ENCODE measurements at regions not wholly inside any gene's neighbourhood (a gene's known extent, or its start where the extent isn't known, plus 50 kb on each side); places are given as distances from the start of the nearest gene placed in this dataset.

DNA sequence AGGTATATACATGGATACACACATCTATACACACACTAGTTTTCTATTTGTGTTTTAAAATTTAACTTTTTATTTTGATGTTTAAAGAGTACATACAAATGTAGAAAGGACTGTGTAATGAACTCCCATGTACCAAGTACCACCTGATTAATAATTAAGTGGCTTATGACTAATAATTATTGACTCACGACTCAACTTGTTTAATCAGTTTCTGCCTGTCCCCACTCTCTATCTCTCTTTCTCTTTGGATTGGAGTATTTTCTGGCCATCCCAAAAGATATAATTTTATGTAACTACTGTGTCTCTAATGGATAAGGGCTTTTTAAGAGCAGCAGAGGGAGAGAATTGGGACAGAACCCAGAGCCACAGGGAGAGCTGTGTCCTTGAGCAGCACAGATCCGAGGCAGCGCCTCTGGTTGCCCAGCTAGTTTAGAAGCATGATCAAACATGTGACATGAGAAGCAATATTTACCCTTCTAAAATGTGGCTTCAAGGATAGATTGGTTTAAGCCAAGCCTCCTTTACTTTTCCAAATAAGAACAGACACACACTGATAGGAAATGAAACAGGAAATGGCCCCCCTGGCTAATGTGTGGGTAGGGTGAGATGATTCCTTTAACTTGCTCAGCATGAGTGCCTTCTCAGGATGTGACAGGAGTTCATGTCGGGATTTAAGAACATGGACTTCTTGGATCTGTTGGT lies 81.0 kb downstream of the ERMARD start:
- no peak overlapping the region for H2BK5ac ChIP-seq (ENCODE audit: low read depth, low read length)
- H3K23me2 ChIP-seq (ENCODE audit: low read depth, low read length), result no peaks in the 10 kb centered on the region
- H2BK12ac ChIP-seq (ENCODE audit: low read depth, low read length), result no peak overlapping the region
- H3K18ac ChIP-seq (ENCODE audit: extremely low read depth, low read length), result no peak overlapping the region
- CTCF ChIA-PET (ENCODE audit: partially characterized antibody), result interaction anchor here (0.5 to 6.5 kb wide), 70 partner anchors 10 to 698 kb away, joined by 3 to 85 read pairs (median 4); no protein-coding TSS in a partner anchor
- H3K4me1 ChIP-seq (replicated peaks in 1 of 4; ENCODE audit: control insufficient read depth in 3 of 4, insufficient read depth in 4 of 4, low read length in 3 of 4), result peaks cover 0 to 14% (median 3%) of the 10 kb centered on the region in 4 experiments; a peak in 6 of 7 replicates
- H3K9me3 ChIP-seq (ENCODE audit: insufficient read depth in 2 of 2, low read depth in 1 of 2, low read length in 1 of 2), result no peaks in the 10 kb centered on the region
- H2AK5ac ChIP-seq (ENCODE audit: low read depth, low read length), result no peak overlapping the region
- H4K8ac ChIP-seq (ENCODE audit: extremely low read depth, insufficient read depth, low read length), result no peak overlapping the region
- H3K27me3 ChIP-seq (replicated peaks in 1 of 4; ENCODE audit: control insufficient read depth in 3 of 4, extremely low read depth in 1 of 4, insufficient read depth in 3 of 4, low read length in 3 of 4), result peaks cover 0 to 6% (median 0%) of the 10 kb centered on the region in 4 experiments; a peak in 2 of 7 replicates
- no peak overlapping the region for H2BK20ac ChIP-seq (ENCODE audit: low read length)
- 87% methylated on average over 4 of the region's 4 CpGs; no CpG with 5 or more reads in 1 of the 2 experiments for WGBS, 2 experiments (ENCODE audit: extremely low coverage in 1 of 2, insufficient coverage in 1 of 2, insufficient read length in 1 of 2, insufficient replicate concordance in 2 of 2, low coverage in 1 of 2, low lambda C conversion rate in 2 of 2, missing lambda C conversion rate in 1 of 2)
- H4K20me1 ChIP-seq (replicated peaks in 1 of 2; ENCODE audit: control insufficient read depth in 1 of 2, insufficient read depth in 2 of 2, low read length in 2 of 2), result no peaks in the 10 kb centered on the region
- no peak overlapping the region for H2BK120ac ChIP-seq (replicated peaks; ENCODE audit: low read depth, low read length)
- no peaks in the 10 kb centered on the region for H3K36me3 ChIP-seq (ENCODE audit: control insufficient read depth in 2 of 4, insufficient read depth in 4 of 4, low read length in 3 of 4)
- no peak overlapping the region for H3K4me2 ChIP-seq (ENCODE audit: insufficient read depth in 1 of 2, low read depth in 2 of 2, low read length in 2 of 2)
- DNase-seq (ENCODE audit: low read depth in 1 of 2, low spot score in 2 of 2), result no peak
- no peaks in the 10 kb centered on the region for H3K79me2 ChIP-seq (ENCODE audit: control insufficient read depth in 1 of 2, insufficient read depth in 2 of 2, low read length in 2 of 2)
- no peak overlapping the region for H4K91ac ChIP-seq (replicated peaks; ENCODE audit: insufficient read length, low read length)
- H3K14ac ChIP-seq (ENCODE audit: insufficient read length), result no peak overlapping the region
- no peak overlapping the region for H2AFZ ChIP-seq (ENCODE audit: low read length)
- H3K4me3 ChIP-seq (ENCODE audit: extremely low read depth in 1 of 4, insufficient read depth in 2 of 4, low read depth in 3 of 4, low read length in 4 of 4), result no peak overlapping the region
- no peaks in the 10 kb centered on the region for H3K79me1 ChIP-seq (ENCODE audit: low read depth, low read length)
- H4K5ac ChIP-seq (ENCODE audit: insufficient read length, low read depth, low read length), result no peak overlapping the region
- H3K27ac ChIP-seq (ENCODE audit: low read depth, low read length), result no peak overlapping the region
- no peak overlapping the region for H3K56ac ChIP-seq (replicated peaks; ENCODE audit: insufficient read length, low read depth, low read length)
- no peak overlapping the region for H3K23ac ChIP-seq (ENCODE audit: insufficient read length)
- no peak overlapping the region for H3K9ac ChIP-seq (replicated peaks in 1 of 4; ENCODE audit: extremely low read depth in 1 of 4, low read depth in 3 of 4, low read length in 3 of 4)
- H3K4ac ChIP-seq (replicated peaks; ENCODE audit: insufficient read length, low read depth, low read length), result no peak overlapping the region
- TF ChIP-seq RXRA (IDR thresholded peaks at IDR 0.05; ENCODE audit: insufficient read depth, low read depth, low read length), result no peak
- no peak for TF ChIP-seq POLR2A (IDR thresholded peaks at IDR 0.05; ENCODE audit: control extremely low read depth in 1 of 2, low read depth in 2 of 2, low read length in 2 of 2)
- no peak for TF ChIP-seq ASH2L (IDR thresholded peaks at IDR 0.05; ENCODE audit: low read length)
- no peak for TF ChIP-seq KDM5A (IDR thresholded peaks at IDR 0.05; ENCODE audit: low read length)
- FAIRE-seq, result no peak
- H2BK15ac ChIP-seq (ENCODE audit: low read length), result no peak overlapping the region
- POLR2A ChIA-PET (ENCODE audit: partially characterized antibody), result no interaction called here

All from H1 (cell line).